ENCODE measurements at regions not wholly inside any gene's neighbourhood (a gene's known extent, or its start where the extent isn't known, plus 50 kb on each side); places are given as distances from the start of the nearest gene placed in this dataset.
"Not testable (repeated sequence)": the region's sequence is repeated elsewhere in the genome, so short reads cannot be mapped to it uniquely, and the experiment has no call there.

DNA sequence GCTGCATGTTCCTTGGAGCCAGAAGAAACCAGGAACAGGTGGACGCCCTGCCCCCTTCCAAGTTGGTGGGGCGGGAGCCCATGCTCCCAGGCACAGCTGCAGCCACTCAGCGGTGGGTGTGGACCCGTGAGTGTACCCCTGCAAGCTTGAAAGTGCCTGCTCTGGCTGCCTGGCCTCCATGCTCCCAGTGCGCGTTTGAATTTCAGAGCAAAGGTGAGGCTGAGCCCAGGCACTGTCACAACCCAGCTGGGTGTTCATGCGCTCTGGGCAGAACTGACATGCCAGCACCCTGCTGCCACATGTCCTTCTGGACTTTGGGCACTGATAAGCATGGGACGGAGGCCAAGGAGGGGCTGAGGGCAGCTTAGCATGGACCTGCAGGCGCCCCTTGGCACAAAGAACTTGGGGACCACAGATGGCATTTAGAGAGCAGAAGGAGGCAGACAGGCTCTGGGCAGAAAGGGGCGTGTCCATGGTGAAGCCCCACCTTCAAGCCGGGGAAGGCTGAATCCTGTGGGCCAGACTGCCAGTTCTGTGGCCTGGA lies 402.0 kb upstream of the NRG3 start:
- TF ChIP-seq MYC (IDR thresholded peaks at IDR 0.05; ENCODE audit: low read depth, low read length): no peak
- TF ChIP-seq, protein P1, sequence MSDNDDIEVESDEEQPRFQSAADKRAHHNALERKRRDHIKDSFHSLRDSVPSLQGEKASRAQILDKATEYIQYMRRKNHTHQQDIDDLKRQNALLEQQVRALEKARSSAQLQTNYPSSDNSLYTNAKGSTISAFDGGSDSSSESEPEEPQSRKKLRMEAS (IDR thresholded peaks at IDR 0.05; ENCODE audit: low read depth, low read length): no peak
- no peak for TF ChIP-seq POLR2A (IDR thresholded peaks at IDR 0.05; ENCODE audit: extremely low read depth, insufficient read length)
- TF ChIP-seq, protein P2, sequence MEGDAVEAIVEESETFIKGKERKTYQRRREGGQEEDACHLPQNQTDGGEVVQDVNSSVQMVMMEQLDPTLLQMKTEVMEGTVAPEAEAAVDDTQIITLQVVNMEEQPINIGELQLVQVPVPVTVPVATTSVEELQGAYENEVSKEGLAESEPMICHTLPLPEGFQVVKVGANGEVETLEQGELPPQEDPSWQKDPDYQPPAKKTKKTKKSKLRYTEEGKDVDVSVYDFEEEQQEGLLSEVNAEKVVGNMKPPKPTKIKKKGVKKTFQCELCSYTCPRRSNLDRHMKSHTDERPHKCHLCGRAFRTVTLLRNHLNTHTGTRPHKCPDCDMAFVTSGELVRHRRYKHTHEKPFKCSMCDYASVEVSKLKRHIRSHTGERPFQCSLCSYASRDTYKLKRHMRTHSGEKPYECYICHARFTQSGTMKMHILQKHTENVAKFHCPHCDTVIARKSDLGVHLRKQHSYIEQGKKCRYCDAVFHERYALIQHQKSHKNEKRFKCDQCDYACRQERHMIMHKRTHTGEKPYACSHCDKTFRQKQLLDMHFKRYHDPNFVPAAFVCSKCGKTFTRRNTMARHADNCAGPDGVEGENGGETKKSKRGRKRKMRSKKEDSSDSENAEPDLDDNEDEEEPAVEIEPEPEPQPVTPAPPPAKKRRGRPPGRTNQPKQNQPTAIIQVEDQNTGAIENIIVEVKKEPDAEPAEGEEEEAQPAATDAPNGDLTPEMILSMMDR (IDR thresholded peaks at IDR 0.05; ENCODE audit: low read depth, low read length): no peak
- no peak overlapping the region for H3K4me3 ChIP-seq (ENCODE audit: low read depth, low read length)
- DNase-seq (ENCODE audit: low read depth): no peak

DNA sequence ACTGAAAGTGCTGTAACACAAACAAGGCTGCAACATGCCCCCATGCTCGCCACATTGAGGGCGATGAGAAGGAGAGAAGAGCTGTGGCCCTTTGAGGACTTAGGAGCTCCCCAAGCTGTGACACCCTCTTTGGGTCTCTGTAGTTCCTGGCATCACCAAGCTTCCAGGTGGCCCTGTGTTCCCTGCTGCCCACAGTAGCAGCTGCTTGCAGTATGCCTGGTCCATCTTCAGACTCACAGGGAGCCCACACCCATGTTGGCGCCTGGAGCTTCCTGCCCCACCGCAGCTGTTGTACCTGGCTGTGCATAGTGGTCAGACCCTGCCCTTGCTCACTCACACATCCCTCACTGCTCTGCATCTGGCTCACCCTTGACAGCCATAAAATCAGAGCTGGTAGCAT lies 401.2 kb upstream of the NRG3 start:
- TF ChIP-seq, protein P1 (IDR thresholded peaks at IDR 0.05; ENCODE audit: low read depth, low read length): no peak
- DNase-seq (ENCODE audit: low read depth): no peak
- H3K4me3 ChIP-seq (ENCODE audit: low read depth, low read length): no peak overlapping the region

DNA sequence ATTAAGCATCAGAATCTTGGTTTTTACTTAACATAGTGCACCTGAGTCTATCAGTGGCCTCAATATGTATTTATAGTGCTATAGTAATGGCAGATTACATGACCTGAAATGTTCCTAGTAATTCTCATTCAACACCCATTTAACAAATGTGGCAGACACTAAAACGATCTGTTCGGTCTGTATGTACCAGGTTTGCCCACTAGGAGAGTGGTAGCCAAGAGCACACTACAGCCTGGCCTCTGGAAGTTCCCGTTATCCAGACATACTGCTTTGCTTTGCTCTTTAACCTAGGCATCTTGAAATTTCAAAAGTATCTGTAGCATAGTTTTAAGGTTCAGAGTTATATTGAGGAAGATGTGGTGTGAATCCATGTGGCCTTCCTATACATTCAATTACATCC lies 395.7 kb upstream of the NRG3 start:
- no peak for DNase-seq (ENCODE audit: low read depth)
- TF ChIP-seq POLR2A (IDR thresholded peaks at IDR 0.05; ENCODE audit: extremely low read depth, insufficient read length): no peak
- TF ChIP-seq, protein P2 (IDR thresholded peaks at IDR 0.05; ENCODE audit: low read depth, low read length): no peak
- no peak for TF ChIP-seq MYC (IDR thresholded peaks at IDR 0.05; ENCODE audit: low read depth, low read length)
- TF ChIP-seq, protein P1 (IDR thresholded peaks at IDR 0.05; ENCODE audit: low read depth, low read length): no peak
- H3K4me3 ChIP-seq (ENCODE audit: low read depth, low read length): no peak overlapping the region

DNA sequence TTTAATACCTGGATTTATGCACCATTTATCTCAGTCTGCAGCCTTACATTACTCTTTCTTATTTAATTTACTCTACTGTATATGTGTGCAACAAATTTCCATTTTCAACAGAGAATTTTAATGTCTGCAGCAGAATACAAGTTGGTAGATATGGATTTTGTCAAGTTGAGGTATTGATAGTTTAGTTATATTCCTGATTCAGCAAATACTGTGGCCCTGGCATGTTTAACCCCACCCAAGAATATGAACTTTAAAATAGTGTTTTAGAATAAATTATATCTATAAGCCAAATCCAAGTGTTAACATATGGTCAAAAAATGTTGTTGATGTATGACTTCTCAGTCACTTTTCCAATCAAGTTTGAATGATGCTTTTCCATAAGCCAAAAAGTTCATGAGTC lies 378.4 kb upstream of the NRG3 start:
- no peak overlapping the region for H3K4me3 ChIP-seq (ENCODE audit: low read depth, low read length)
- TF ChIP-seq, protein P2 (IDR thresholded peaks at IDR 0.05; ENCODE audit: low read depth, low read length): no peak
- TF ChIP-seq POLR2A (IDR thresholded peaks at IDR 0.05; ENCODE audit: extremely low read depth, insufficient read length): no peak
- no peak for TF ChIP-seq MYC (IDR thresholded peaks at IDR 0.05; ENCODE audit: low read depth, low read length)
- DNase-seq (ENCODE audit: low read depth): no peak

DNA sequence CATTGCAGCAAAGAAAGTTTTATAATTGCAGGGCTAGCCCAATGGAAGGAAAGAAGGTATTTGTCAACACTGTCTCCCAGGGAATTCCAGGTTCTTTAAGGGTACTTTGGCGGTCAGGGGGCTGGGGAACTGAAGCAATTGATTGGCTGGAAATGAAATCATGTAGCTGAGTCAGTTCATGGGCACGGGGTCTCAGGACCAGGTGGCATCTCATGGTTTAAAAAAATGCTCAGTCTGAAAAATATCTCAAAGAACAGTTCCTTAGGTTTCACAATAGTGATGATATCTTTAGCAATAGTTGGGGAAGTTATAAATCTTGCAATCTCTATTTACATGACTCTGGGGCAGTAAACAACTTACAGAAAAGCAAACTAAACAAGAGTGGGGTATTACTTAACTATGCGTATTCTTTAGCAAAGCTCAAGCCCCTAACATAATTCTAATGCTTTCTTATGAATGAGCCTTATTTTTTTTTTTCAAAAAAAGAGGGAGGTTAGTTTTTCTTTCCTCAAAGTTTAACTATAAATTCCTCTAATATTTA lies 376.9 kb upstream of the NRG3 start:
- H3K4me3 ChIP-seq (ENCODE audit: low read depth, low read length): no peak overlapping the region
- TF ChIP-seq, protein P2 (IDR thresholded peaks at IDR 0.05; ENCODE audit: low read depth, low read length): no peak
- TF ChIP-seq POLR2A (IDR thresholded peaks at IDR 0.05; ENCODE audit: extremely low read depth, insufficient read length) (no peak), MYC (IDR thresholded peaks at IDR 0.05; ENCODE audit: low read depth, low read length) (no peak)
- TF ChIP-seq, protein P1 (IDR thresholded peaks at IDR 0.05; ENCODE audit: low read depth, low read length): no peak

DNA sequence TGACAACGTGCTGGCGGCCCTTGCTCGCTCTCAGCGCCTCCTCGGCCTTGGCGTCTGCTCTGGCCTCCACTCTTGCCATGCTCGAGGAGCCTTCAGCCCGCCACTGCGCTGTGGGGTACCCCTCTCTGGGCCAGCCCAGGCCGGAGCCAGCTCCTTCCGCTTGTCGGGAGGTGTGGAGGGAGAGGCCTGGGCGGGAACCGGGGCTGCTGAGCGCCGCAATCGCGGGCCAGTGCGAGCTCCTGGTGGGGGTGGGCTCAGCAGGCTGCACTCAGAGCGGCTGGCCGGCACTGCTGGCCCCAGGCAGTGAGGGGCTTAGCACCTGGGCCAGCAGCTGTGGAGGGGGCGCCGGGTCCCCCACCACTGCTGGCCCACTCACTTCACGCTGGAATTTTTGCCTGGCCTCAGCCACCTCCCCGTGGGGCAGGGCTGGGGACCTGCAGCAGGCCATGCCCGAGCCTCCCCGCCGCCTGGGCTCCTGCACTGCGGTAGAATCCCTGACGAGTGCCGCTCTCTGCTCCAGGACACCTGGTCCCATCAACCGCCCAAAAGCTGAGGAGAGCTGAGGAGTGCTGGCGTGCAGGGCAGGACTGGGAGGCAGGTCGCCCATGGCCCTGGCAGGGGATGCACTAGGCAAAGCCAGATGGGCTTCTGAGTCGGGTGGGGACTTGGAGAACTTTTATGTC lies 372.2 kb upstream of the NRG3 start:
- H3K4me3 ChIP-seq (ENCODE audit: low read depth, low read length): no peak overlapping the region
- TF ChIP-seq MYC (IDR thresholded peaks at IDR 0.05; ENCODE audit: low read depth, low read length) (no peak), POLR2A (IDR thresholded peaks at IDR 0.05; ENCODE audit: extremely low read depth, insufficient read length) (no peak)
- TF ChIP-seq, protein P1 (IDR thresholded peaks at IDR 0.05; ENCODE audit: low read depth, low read length): no peak
- TF ChIP-seq, protein P2 (IDR thresholded peaks at IDR 0.05; ENCODE audit: low read depth, low read length): no peak
- DNase-seq (ENCODE audit: low read depth): no peak

More for the DNA sequence above, 376.9 kb upstream of the NRG3 start:
- no peak for DNase-seq (ENCODE audit: low read depth)

DNA sequence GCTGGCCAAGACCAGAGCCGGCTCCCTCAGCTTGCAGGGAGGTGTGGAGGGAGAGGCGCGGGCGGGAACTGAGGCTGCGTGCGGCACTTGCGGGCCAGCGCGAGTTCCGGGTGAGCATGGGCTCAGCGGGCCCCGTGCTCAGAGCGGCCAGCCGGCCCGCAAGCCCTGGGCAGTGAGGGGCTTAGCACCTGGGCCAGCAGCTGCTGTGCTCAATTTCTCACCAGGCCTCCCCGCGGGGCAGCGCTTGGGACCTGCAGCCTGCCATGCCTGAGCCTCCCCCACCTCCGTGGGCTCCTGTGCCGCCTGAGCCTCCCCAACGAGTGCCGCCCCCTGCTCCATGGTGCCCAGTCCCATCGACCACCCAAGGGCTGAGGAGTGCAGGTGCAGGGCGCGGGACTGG lies 369.2 kb upstream of the NRG3 start:
- not testable (repeated sequence) for H3K4me3 ChIP-seq (ENCODE audit: low read depth, low read length); DNase-seq (ENCODE audit: low read depth)
